Endothelial cell of umbilical vein (primary cell): ENCODE measurements at regions not wholly inside any gene's neighbourhood (a gene's known extent, or its start where the extent isn't known, plus 50 kb on each side); places are given as distances from the start of the nearest gene placed in this dataset.

Experiments used
- EZH2 ChIP-seq: IDR thresholded peaks from 2 replicates; pipeline ENCODE4 v1.6.1; 2012; ENCODE audit warnings: borderline replicate concordance, low read depth, mild to moderate bottlenecking, moderate library complexity, low read length, inconsistent platforms; ENCODE audit not compliant: severe bottlenecking
- JUN ChIP-seq: IDR thresholded peaks from 2 replicates; pipeline ENCODE4 v1.6.1; 2011; ENCODE audit warnings: borderline replicate concordance, low read depth; ENCODE audit not compliant: insufficient read length, insufficient read depth
- MYC ChIP-seq: IDR thresholded peaks from one replicate; pipeline ENCODE4 v1.6.1; 2011; ENCODE audit warnings: mild to moderate bottlenecking, low read depth, low read length
- POLR2A ChIP-seq: IDR thresholded peaks from 2 replicates; pipeline ENCODE4 v1.6.1; 2012; ENCODE audit warnings: low read depth, mild to moderate bottlenecking, control low read depth, low read length
- POLR2AphosphoS5 ChIP-seq: IDR thresholded peaks from 2 replicates; pipeline ENCODE4 v1.6.1; 2012; ENCODE audit warnings: low read depth, mild to moderate bottlenecking, control low read depth, low read length, moderate library complexity; ENCODE audit not compliant: insufficient read depth
- TF ChIP-seq, protein P1 (sequence below), 2 donors: IDR thresholded peaks; 1 replicate in 1 of 2; 2 replicates in 1 of 2; pipeline ENCODE4 v1.5.1; 2011; ENCODE audit warnings: low read length in 2 of 2, mild to moderate bottlenecking in 2 of 2, moderate library complexity in 2 of 2, control low read depth in 1 of 2, inconsistent platforms in 1 of 2, low read depth in 1 of 2; ENCODE audit not compliant: insufficient read depth in 1 of 2; ENCODE audit errors: extremely low read depth in 1 of 2

DNA sequence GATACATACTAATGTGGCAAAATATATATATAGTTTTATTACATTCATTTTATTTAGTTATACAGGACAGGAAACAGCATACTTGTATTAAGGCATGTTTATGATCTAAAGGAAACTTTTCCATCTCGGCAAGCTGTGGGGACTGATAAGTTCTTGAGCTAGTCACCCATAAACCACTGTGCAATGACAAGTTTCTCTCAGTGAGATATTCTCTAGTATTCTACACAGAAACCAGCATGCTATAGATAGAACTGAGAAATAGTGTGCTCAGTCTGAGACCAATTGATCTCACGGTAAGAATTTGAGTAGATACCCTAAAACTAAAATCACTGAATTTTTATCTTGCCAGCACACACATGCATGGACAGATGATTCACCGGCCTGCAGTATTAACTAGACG is 717.6 kb upstream of the NOVA1 start:
- TF ChIP-seq, protein P1, sequence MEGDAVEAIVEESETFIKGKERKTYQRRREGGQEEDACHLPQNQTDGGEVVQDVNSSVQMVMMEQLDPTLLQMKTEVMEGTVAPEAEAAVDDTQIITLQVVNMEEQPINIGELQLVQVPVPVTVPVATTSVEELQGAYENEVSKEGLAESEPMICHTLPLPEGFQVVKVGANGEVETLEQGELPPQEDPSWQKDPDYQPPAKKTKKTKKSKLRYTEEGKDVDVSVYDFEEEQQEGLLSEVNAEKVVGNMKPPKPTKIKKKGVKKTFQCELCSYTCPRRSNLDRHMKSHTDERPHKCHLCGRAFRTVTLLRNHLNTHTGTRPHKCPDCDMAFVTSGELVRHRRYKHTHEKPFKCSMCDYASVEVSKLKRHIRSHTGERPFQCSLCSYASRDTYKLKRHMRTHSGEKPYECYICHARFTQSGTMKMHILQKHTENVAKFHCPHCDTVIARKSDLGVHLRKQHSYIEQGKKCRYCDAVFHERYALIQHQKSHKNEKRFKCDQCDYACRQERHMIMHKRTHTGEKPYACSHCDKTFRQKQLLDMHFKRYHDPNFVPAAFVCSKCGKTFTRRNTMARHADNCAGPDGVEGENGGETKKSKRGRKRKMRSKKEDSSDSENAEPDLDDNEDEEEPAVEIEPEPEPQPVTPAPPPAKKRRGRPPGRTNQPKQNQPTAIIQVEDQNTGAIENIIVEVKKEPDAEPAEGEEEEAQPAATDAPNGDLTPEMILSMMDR (IDR thresholded peaks at IDR 0.05; ENCODE audit: extremely low read depth in 1 of 2, insufficient read depth in 1 of 2, low read depth in 1 of 2, low read length in 2 of 2): no peak
- TF ChIP-seq POLR2A: no peak
- TF ChIP-seq POLR2AphosphoS5: no peak
- TF ChIP-seq EZH2: no peak
- no peak for TF ChIP-seq MYC
- TF ChIP-seq JUN: no peak
